HG02852 (cell line): ENCODE measurements at regions not wholly inside any gene's neighbourhood (a gene's known extent, or its start where the extent isn't known, plus 50 kb on each side); places are given as distances from the start of the nearest gene placed in this dataset.
"Not testable (repeated sequence)": the region's sequence is repeated elsewhere in the genome, so short reads cannot be mapped to it uniquely, and the experiment has no call there.

Source experiments
- ATAC-seq: cut with Tn5 transposase; IDR thresholded peaks from one replicate; pipeline ENCODE4 v1.9.1; 2021; ENCODE audit warnings: mild to moderate bottlenecking, moderate library complexity; ENCODE audit not compliant: unreplicated experiment

DNA sequence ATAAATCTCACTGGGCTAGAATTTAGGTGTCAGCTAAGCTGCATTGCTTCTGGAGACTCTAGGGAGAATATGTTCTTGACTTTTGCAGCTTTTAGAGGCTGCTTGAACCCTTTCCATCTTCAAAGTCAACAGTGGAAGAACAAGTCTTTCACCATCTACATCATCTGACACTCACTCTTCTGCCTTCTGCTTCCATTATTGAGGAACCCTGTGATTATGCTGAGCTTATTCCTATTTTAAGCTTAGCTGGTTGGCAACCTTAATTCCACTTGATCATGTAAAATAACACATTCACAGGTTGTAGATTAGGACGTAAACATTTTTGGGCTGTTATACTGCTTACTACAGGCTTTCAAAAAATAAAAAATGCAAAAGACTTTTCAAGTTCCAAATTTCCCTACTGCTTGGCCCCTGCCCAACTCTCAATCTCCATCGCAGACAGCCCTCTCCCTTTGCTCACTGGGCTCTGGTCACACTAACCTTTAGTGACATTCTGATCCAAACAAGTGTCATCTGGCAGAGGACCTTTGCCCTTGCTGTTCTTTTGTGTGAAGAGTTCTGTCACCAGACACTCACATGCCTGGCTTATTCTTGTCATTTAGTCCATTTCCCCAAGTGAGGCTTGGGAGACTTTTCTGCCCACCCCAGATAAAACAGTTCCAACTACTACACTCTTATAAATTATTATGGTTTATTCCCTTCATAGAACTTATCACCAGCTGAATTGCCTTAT is 1056.0 kb downstream of the STIM2 start:
- ATAC-seq: no peak

GRCh38 chr4:27917381-27917780 is 1056.7 kb downstream of the STIM2 start:
- no peak for ATAC-seq

- no peak for ATAC-seq
Observed at GRCh38 chr4:27921231-27921630, 1060.6 kb downstream of the STIM2 start.

GRCh38 chr4:27928761-27929540 is 1068.3 kb downstream of the STIM2 start:
- ATAC-seq: no peak

- ATAC-seq: no peak
Observed at GRCh38 chr4:27930291-27930690, 1069.7 kb downstream of the STIM2 start.

DNA sequence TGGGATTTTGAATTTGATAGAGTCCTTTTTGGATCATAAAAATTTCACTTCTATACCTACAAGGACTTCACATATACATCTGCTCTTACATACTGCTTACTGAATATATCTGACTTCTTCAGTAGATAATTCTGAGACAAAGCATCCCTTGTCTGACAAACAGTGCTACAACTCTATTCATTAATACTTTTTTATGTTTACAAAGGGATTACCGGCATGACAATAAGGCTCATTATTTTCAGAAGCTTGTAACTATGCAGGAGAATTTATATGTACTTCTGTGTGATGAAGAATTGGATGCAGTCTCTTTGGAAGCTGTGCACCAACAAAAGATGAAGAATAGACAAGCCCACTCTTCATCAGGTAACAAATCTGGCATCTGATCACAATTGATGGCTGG is 1070.3 kb downstream of the STIM2 start:
- no peak for ATAC-seq

DNA sequence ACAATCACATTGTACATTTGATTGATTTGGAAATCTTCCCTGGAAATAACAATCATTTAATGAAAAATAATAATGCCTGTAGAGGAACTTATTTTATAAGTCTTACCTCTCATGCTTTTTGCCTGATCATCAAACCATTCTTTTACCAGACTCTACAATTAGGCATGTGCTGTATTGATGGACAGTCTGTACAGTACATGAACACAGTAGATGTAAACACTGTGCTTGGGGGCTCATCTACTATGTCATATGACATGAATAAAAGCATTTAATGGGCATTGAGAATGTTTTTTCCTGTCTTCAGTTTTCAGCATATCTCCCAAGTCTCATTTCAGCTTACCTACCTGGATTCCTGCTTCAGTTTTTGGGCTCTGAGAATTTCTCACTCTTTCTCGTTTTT is 1070.9 kb downstream of the STIM2 start:
- no peak for ATAC-seq

DNA sequence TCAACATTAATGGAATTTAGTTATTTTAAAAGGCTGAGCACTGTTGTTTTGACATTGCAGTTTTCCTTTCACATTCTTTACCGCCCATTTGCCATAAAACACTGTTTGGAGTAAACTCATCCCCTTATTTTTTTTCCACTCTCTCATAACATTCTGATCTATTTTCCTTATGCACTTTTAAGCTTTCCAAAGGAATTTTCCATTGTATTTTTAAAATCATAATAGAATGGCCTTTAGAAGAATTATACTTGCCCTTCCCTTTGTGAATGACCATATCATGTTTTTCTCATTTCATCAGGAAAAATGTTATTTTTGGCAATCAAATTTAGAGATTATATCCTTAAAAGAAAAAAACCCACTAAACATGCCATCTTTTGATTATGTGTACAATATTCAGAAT is 1074.2 kb downstream of the STIM2 start:
- no peak for ATAC-seq

GRCh38 chr4:27946799-27947198 is 1086.2 kb downstream of the STIM2 start:
- no peak for ATAC-seq

DNA sequence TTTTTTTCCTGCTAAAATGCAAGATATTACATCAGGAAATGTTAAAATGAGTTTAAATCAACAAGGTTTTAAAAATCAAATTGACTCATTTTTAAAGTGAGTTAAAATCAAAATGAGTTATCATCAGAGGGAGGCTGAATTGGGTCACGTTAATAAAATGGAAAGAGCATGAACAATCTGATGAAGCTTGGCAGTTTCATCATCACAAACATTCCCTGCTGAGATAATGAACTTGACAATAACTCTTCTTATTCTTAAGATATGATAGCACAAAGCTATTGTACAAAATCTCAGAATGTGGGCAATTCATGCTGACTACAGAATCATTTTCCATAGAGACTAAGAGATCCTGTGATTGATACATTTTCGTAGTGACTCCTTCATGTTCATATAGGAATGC is 1086.7 kb downstream of the STIM2 start:
- ATAC-seq: no peak

GRCh38 chr4:27964095-27964494 is 1103.5 kb downstream of the STIM2 start:
- no peak for ATAC-seq

DNA sequence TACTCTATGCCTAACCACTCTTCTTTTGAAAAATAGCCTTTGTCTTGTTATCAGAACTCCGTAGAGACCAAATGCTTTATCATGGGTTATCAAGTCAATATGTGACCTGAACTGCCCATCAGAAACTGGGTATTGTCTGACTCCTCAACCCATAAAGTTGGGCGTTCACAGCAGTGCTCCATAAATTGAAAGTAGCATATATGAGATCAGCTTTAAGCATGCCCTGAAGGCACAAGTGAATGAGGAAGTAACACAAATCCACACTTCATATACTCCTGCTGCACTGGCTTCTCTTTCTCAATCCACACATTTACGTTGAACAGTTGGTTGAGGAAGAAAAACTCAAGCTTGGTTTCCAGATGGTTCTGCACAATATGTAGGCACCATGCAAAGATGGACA is 1106.0 kb downstream of the STIM2 start:
- no peak for ATAC-seq

GRCh38 chr4:27973056-27973455 is 1112.4 kb downstream of the STIM2 start:
- ATAC-seq: no peak

DNA sequence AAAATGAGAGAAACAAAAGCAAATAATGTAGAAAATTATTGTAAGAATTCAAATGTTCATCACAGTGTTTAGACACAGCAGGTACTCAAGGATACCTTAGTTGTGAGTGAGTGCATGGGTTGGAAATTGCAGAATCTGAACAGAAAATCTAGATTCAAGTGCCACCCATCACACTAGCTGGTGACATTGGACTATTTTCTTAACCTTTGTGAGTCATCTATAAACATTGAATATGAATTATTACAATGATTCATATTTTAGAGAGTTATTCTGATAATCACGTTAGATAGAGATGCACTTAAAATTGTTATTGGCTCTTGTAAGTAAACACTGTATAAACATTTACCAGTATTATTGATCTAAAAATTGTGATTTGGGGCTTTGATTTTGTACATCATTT is 1113.1 kb downstream of the STIM2 start:
- no peak for ATAC-seq

DNA sequence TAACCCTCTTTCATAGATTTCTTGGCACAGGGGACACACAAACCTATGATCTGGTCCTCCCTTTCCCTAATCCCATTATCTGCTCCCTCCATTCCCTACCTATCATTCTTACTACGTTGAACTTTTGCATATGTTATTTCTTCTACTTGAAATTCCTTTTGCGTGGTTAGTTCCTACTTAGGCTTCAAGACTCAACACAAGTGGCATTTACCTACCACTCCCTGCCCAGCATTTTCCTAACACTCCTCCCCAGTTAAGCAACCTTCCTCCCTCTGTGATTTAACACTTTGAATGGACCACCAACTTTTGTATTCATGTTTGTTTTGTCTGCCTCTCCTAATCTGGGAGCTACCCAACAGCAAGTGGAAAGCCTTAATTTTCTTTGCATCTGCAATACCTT is 1113.7 kb downstream of the STIM2 start:
- ATAC-seq: no peak

DNA sequence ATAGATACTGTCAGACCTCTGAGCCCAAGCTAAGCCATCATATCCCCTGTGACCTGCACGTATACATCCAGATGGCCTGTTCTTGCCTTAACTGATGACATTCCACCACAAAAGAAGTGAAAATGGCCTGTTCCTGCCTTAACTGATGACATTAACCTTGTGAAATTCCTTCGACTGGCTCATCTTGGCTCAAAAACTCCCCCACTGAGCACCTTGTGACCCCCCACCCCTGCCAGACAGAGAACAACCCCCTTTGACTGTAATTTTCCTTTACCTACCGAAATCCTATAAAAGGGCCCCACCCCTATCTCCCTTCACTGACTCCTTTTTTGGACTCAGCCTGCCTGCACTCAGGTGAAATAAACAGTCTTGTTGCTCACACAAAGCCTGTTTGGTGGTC is 1114.2 kb downstream of the STIM2 start:
- not testable (repeated sequence) for ATAC-seq

DNA sequence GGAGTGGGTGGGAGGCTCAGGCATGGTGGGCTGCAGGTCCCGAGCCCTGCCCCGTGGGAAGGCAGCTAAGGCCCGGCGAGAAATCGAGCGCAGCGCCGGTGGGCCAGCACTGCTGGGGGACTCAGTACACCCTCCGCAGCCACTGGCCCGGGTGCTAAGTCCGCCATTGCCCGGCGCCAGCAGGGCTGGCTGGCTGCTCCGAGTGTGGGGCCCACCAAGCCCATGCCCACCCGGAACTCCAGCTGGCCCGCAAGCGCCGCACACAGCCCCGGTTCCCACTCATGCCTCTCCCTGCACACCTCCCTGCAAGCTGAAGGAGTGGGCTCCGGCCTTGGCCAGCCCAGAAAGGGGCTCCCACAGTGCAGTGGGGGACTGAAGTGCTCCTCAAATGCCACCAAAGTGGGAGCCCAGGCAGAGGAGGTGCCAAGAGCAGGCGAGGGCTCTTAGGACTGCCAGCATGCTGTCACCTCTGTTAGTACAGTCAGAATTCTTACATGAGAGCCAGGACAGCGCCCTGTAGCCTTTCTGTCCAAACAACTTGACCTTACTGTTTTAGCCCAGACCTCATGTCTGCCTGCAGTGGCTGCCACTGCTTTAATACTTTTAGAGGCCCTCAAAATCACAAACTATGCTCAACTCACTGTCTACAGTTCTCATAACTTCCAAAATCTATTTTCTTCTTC is 1117.9 kb downstream of the STIM2 start:
- ATAC-seq: not testable (repeated sequence)

GRCh38 chr4:27985522-27985921 is 1124.9 kb downstream of the STIM2 start:
- ATAC-seq: no peak

DNA sequence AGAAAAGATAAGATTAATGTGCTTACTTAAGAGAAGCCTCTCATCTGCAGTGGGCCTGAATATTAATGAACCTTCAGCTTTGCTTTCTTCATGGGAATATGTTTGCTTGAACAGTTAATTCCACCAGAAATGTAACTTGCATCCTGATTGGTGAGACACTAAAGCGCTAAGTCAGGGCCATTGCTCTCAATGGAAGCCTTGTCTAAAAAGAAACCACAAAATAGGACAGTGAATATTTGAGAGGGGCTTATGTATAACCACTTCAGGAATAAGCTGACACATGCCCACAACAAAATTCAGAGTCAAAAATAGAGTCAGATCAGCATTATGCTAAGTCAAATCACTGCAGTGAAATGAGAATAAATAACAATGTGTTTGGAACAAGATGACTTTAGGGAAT is 1125.8 kb downstream of the STIM2 start:
- ATAC-seq: no peak

GRCh38 chr4:28001698-28002097 is 1141.1 kb downstream of the STIM2 start:
- no peak for ATAC-seq

DNA sequence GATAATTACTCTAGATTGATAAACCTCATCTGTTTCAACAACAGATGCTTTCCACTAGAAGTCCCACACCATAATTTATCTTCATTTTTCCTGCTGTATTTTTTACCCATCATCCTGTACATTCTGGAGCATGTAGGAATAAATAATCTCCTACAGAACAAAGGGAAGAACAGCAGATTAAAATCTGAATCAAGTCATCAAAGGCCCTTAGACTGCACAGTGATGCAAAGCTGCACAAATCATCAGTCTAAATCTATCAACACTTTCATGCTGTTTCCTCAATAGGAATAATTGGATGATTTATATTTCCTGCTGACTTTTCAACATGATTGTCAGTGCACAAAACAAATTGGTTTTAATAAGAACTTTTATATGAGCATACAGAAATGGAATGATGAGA is 1143.9 kb downstream of the STIM2 start:
- no peak for ATAC-seq

GRCh38 chr4:28006021-28006420 is 1145.4 kb downstream of the STIM2 start:
- ATAC-seq: no peak
